ENCODE measurements at regions not wholly inside any gene's neighbourhood (a gene's known extent, or its start where the extent isn't known, plus 50 kb on each side); places are given as distances from the start of the nearest gene placed in this dataset.

DNA sequence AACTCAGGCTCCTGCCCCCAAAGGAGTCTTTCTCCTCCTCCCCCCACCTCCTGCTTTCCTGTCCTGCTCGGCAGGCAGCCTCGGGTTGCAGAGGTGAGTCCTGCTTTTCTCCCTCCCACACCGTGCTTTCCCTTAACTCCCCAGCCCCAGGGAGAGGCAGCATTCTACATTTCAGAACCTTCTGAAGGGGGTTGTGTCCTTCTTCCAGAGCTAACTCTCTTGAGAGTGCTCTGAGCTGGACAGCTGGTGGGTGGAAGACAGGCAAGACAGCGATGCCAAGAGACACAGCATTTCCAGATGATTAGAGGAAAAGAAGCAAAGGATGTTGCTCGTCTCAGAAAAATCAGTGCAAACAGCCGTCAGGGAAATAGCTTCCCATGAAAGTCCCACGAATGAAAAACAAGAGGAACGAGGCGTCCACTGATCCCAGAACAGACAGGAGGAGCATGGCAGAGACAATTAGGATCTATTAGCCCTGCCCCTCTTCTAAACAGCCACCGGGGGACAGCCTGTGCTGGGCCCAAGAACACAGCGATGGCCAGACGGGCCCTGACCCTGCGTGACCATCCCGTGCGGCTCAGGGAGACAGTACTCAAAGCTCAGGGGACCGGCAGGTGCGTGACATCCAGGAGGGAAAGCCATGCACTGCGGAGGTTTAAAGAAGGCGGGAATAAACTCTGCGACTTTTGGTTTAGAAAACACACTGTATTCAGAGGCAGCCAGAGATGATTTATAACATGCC is 216.5 kb upstream of the RTL1 start:
- ChIA-PET CTCF (ENCODE audit: unreplicated experiment) (no interaction called here), POLR2A (no interaction called here)
- H3K4me3 ChIP-seq (ENCODE audit: low read depth, low read length, poor library complexity, severe bottlenecking): no peak overlapping the region
- no peaks in the 10 kb centered on the region for H3K9me3 ChIP-seq (ENCODE audit: low read length)
- TF ChIP-seq EZH2phosphoT487 (IDR thresholded peaks at IDR 0.05; ENCODE audit: borderline replicate concordance, low read depth, low read length): no peak
- TF ChIP-seq CTCF (conservative IDR thresholded peaks at IDR 0.05; ENCODE audit: low read length): peak; percentile 23; the same call in 1 of the 2 replicates
- H3K4me1 ChIP-seq (ENCODE audit: insufficient read depth, low read length, poor library complexity, severe bottlenecking): no peaks in the 10 kb centered on the region
- H4K20me1 ChIP-seq (ENCODE audit: insufficient read depth, low read length): no peaks in the 10 kb centered on the region
- no peaks in the 10 kb centered on the region for H3K9me2 ChIP-seq (ENCODE audit: insufficient read depth, low read length)
- no peaks in the 10 kb centered on the region for H3K36me3 ChIP-seq (ENCODE audit: insufficient read depth, low read length)
- DNase-seq (ENCODE audit: low spot score): no peak
- H3K4me2 ChIP-seq (ENCODE audit: low read length): no peak overlapping the region
- no peak overlapping the region for H3K27ac ChIP-seq (ENCODE audit: low read depth, low read length, poor library complexity, severe bottlenecking)
- BruUV-seq (replicated peaks): no TSS peak
- intact Hi-C loops (cut with micrococcal nuclease; ENCODE audit: unreplicated experiment): no loop called here
- no peak overlapping the region for H2AFZ ChIP-seq (ENCODE audit: low read length)
- no peaks in the 10 kb centered on the region for H3K79me2 ChIP-seq (ENCODE audit: insufficient read depth, low read depth, low read length)

DNA sequence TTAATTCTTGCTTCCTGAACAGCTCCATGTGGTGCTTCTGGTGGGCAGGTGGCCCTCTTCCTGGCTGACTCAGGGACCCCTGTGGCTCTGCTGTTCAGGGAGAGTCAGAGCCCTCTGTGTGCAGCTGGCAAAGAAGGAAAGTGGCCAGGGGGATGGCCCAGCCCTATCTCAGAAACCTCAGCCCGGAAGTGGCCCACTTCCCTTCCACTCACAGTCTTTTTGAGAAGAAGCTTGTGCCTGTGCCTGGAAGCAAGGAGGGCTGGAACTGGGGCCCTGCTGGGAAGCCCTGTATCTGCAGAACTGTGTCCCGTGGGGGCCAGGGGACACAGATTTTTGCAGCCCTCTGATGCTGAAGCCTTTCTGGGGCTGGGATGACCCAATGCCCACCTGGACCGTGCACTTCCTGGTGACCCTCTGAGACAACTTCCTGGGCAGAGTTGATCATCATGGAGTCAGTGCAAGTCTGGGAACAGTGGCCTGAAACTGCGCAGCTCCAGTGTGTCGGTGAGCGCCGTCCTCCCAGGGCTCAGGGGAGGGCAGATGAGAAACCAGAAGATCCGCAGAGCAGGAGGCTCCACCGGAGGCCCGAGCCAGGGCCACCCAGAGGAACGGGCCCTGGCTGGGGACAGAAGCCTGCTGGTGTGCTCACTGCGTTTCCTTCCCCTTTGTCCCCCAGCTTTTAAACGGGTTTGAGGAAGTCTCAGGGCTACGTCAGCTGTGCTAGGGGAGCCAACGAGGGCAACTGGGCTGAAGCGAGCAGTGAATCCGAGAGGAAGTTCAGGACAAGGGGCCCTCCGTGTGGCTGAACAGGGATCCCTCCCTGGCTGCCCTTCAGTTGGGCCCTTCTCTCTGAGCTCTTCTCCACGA is 217.4 kb upstream of the RTL1 start:
- Histone ChIP-seq H2AFZ (ENCODE audit: low read length) (peak overlapping the region; percentile 57), H3K36me3 (ENCODE audit: insufficient read depth, low read length) (no peaks in the 10 kb centered on the region), H4K20me1 (ENCODE audit: insufficient read depth, low read length) (no peaks in the 10 kb centered on the region), H3K27ac (ENCODE audit: low read depth, low read length, poor library complexity, severe bottlenecking) (no peak overlapping the region), H3K4me1 (ENCODE audit: insufficient read depth, low read length, poor library complexity, severe bottlenecking) (no peaks in the 10 kb centered on the region), H3K4me3 (ENCODE audit: low read depth, low read length, poor library complexity, severe bottlenecking) (no peak overlapping the region), H3K4me2 (ENCODE audit: low read length) (no peak overlapping the region), H3K9me2 (ENCODE audit: insufficient read depth, low read length) (no peaks in the 10 kb centered on the region), H3K79me2 (ENCODE audit: insufficient read depth, low read depth, low read length) (no peaks in the 10 kb centered on the region), H3K9me3 (ENCODE audit: low read length) (no peaks in the 10 kb centered on the region)
- TF ChIP-seq CTCF (conservative IDR thresholded peaks at IDR 0.05; ENCODE audit: low read length) (no peak), EZH2phosphoT487 (IDR thresholded peaks at IDR 0.05; ENCODE audit: borderline replicate concordance, low read depth, low read length) (no peak)
- ChIA-PET CTCF (ENCODE audit: unreplicated experiment) (no interaction called here), POLR2A (no interaction called here)
- peak; percentile 4 for DNase-seq (ENCODE audit: low spot score)
- intact Hi-C loops (cut with micrococcal nuclease; ENCODE audit: unreplicated experiment): no loop called here
- BruUV-seq (replicated peaks): no TSS peak

Measured in OCI-LY7 (cell line).